ENCODE measurements at regions not wholly inside any gene's neighbourhood (a gene's known extent, or its start where the extent isn't known, plus 50 kb on each side); places are given as distances from the start of the nearest gene placed in this dataset.
A peak's percentile ranks its signal among the peaks of the same experiment; 100 is the strongest.
"Not testable (repeated sequence)": the region's sequence is repeated elsewhere in the genome, so short reads cannot be mapped to it uniquely, and the experiment has no call there.

GRCh38 chrX:65879977-65880799 is 159.7 kb downstream of the VSIG4 start:
- DNase-seq = no peak

- DNase-seq = no peak
Measured at GRCh38 chrX:65878456-65878855, 161.4 kb downstream of the VSIG4 start.

GRCh38 chrX:65877953-65878352 is 161.9 kb downstream of the VSIG4 start:
- DNase-seq = no peak

- DNase-seq = not testable (repeated sequence)
Measured at GRCh38 chrX:65875614-65876013, 164.3 kb downstream of the VSIG4 start.

- DNase-seq = no peak
Measured at GRCh38 chrX:65874765-65875164, 165.1 kb downstream of the VSIG4 start.

- no peak for DNase-seq
Measured at GRCh38 chrX:65874110-65874509, 165.8 kb downstream of the VSIG4 start.

GRCh38 chrX:65873385-65873784 is 166.5 kb downstream of the VSIG4 start:
- no peak for DNase-seq

- no peak for DNase-seq
Measured at GRCh38 chrX:65871671-65872311, 168.1 kb downstream of the VSIG4 start.

- not testable (repeated sequence) for DNase-seq
Measured at GRCh38 chrX:65870544-65870943, 169.3 kb downstream of the VSIG4 start.

- DNase-seq = no peak
Measured at GRCh38 chrX:65866773-65867172, 173.1 kb downstream of the VSIG4 start.

- DNase-seq = peak in 1 of 5 donors; percentile 74
Measured at GRCh38 chrX:65866146-65866545, 173.7 kb downstream of the VSIG4 start.

- DNase-seq = no peak
Measured at GRCh38 chrX:65862638-65863037, 177.2 kb downstream of the VSIG4 start.

- DNase-seq = no peak
Measured at GRCh38 chrX:65859299-65859698, 180.6 kb downstream of the VSIG4 start.

- not testable (repeated sequence) for DNase-seq
Measured at GRCh38 chrX:65854437-65854836, 185.4 kb downstream of the VSIG4 start.

- not testable (repeated sequence) for DNase-seq
Measured at GRCh38 chrX:65851306-65851705, 183.9 kb downstream of the MSN start.

- not testable (repeated sequence) for DNase-seq
Measured at GRCh38 chrX:65850821-65851220, 183.4 kb downstream of the MSN start.

GRCh38 chrX:65846974-65847373 is 179.5 kb downstream of the MSN start:
- no peak for DNase-seq

- DNase-seq = no peak
Measured at GRCh38 chrX:65841263-65841662, 173.8 kb downstream of the MSN start.

GRCh38 chrX:65838674-65839073 is 171.2 kb downstream of the MSN start:
- DNase-seq = no peak

GRCh38 chrX:65837875-65838549 is 170.6 kb downstream of the MSN start:
- DNase-seq = no peak

GRCh38 chrX:65831268-65831667 is 163.8 kb downstream of the MSN start:
- DNase-seq = no peak

- DNase-seq = no peak
Measured at GRCh38 chrX:65828599-65828998, 161.1 kb downstream of the MSN start.

GRCh38 chrX:65825226-65825625 is 157.8 kb downstream of the MSN start:
- not testable (repeated sequence) for DNase-seq
